22Rv1 (cell line): ENCODE measurements at regions not wholly inside any gene's neighbourhood (a gene's known extent, or its start where the extent isn't known, plus 50 kb on each side); places are given as distances from the start of the nearest gene placed in this dataset.
"Not testable (repeated sequence)": the region's sequence is repeated elsewhere in the genome, so short reads cannot be mapped to it uniquely, and the experiment has no call there.

Experiments
- H3K27ac ChIP-seq: fragments of 450-650 bp; 2 replicates; pipeline ENCODE4 v1.5.1; 2017
- CTCF ChIP-seq: fragments of 450-650 bp; IDR thresholded peaks from 2 replicates; pipeline ENCODE4 v1.5.1; 2017; ENCODE audit warnings: mild to moderate bottlenecking
- ZFX ChIP-seq: fragments of 450-650 bp; IDR thresholded peaks from 2 replicates; pipeline ENCODE4 v1.6.1; 2017; ENCODE audit warnings: antibody characterized with exemption, borderline replicate concordance

DNA sequence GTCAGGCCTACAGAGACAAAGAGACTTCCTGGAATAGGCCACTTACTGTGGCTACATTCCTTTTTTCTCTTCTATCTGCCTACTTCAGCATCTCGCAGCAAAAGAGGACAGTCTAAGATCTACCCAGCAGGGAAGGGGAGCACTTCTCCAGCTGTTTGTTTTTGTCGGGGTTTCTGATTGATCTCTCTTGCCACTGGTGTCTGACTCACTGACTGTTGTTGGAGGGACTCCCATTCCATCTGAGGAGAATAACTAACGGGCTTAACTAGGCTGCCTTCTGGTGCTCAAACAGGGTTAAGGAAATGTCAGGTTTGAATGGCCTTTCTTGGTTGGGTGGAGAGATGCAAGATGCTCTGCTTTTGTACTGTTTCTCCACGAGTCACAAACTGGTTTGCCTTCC, 100.2 kb upstream of the TMEM164 start:
- no peak overlapping the region for H3K27ac ChIP-seq
- TF ChIP-seq CTCF (no peak), ZFX (no peak)

DNA sequence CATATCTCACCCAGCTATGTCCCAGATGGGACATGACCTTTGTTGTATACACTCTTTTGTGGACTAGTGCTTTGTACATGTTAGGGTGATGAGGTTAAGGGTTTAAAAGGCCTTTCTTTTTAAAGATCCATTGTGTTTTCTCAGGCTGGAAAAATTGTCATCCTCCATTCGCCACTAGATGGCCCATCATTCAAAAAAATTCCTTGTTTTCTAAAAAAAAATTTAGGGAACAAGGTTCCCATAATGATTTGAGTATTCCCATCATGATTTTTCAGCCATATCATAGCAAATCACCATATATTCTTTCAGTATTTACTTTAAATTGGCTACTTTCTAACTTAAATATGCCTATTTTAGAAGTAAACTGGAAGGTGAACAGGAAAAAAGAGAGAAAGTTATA, 91.9 kb upstream of the TMEM164 start:
- H3K27ac ChIP-seq = no peak overlapping the region
- TF ChIP-seq ZFX (no peak), CTCF (peak; percentile 58)

DNA sequence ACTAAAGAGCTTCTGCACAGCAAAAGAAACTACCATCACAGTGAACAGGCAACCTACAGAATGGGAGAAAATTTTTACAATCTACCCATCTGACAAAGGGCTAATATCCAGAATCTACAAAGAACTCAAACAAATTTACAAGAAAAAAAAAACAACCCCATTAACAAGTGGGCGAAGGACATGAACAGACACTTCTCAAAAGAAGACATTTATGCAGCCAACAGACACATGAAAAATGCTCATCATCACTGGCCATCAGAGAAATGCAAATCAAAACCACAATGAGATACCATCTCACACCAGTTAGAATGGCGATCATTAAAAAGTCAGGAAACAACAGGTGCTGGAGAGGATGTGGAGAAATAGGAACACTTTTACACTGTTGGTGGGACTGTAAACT, 89.9 kb upstream of the TMEM164 start:
- H3K27ac ChIP-seq = not testable (repeated sequence)

DNA sequence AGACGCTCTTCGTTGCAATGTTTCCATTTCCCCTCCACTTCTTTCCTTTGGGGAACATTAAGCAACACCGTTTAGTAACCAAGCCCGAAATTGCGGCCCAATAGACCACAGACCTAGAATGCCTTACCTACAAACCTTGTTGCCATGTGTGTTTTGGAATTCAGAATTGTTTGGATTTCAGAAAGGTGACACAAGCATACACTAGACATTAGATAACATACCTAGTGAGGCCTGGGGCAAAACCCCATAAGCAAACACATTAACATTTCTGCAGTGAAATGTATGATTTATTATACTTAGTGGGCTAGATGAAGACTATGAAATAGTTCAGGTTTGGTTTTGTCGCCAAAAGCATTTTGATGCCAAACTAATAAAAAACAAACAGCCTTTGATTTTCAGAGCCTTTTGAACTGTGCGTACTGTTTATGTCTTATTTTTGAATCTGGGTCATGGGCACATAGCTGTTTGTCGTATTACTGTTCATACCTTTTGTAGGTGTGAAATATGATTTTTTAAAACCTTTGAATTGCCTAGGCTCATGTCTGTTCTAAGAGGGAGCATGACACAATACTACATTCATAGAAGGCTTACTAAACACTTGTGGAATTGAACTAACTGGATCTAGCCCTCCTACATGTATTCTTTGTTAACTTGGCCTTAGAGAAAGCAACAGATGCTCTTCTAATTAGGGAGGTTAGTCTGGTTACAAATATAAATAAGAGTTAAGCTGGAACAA, 88.6 kb upstream of the TMEM164 start:
- H3K27ac ChIP-seq = no peak overlapping the region
- TF ChIP-seq ZFX (no peak), CTCF (no peak)

DNA sequence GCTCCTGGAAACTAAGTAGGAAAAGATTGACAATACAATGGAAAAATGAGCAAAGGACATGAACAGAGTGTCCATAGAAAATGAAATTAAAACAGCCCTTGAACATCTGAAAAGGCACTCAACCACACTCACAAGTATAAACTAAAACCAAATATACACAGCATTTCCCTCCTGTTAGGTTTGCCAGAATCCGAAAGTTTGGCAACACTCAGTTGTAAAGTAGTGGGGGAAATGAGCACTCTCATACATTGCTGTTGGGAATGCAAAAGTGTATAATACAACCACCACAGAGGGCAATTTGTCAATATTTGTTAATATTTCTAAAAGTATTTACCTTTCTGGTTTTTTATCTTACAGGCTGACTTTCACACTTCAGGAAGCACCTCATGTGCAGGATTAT, 84.2 kb upstream of the TMEM164 start:
- H3K27ac ChIP-seq = no peak overlapping the region
- no peak for TF ChIP-seq ZFX

DNA sequence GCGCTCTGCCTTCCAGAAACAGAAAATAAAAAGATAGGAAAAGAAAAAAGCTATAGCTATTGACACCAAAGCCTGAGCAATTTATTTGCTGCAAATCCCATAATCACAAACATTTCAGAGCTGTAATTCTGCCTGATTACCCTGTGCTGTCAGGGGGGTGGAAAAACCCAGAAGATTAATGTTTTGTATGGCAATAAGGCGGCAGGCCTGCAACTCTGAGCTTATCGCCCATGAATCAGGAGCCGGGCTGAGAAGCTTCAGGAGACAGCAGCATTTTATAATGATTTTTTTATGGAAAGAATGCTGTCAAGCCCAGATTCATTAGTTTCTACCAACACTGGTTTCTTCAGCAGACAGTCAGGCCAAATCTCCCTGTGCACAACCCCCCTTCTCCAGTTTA, 82.6 kb upstream of the TMEM164 start:
- no peak for TF ChIP-seq ZFX
- no peak overlapping the region for H3K27ac ChIP-seq

GRCh38 chrX:109920868-109921267, 82.0 kb upstream of the TMEM164 start:
- H3K27ac ChIP-seq = no peak overlapping the region

DNA sequence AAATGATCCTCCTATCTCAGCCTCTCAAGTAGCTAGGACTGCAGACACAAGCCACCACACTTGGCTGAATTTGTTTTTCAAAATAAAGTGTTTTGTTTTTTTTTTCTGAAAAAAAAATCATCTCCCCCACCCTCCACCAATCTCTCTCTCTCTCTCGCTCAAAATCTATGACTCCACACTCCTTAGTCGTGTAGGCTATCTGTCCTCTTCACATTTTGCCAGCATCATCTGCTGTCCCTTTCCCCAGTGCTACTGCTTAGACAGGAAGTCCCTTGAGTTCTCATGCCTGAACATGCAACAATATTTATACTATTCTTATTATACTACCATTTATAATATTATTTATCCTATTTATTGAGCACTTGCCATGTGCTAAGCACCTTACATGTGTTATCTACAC, 80.7 kb upstream of the TMEM164 start:
- TF ChIP-seq ZFX (no peak), CTCF (no peak)
- no peak overlapping the region for H3K27ac ChIP-seq

More at GRCh38 chrX:109920868-109921267, 82.0 kb upstream of the TMEM164 start:
- no peak for TF ChIP-seq CTCF
- no peak for TF ChIP-seq ZFX

GRCh38 chrX:109925003-109925402, 77.9 kb upstream of the TMEM164 start:
- H3K27ac ChIP-seq = not testable (repeated sequence)

DNA sequence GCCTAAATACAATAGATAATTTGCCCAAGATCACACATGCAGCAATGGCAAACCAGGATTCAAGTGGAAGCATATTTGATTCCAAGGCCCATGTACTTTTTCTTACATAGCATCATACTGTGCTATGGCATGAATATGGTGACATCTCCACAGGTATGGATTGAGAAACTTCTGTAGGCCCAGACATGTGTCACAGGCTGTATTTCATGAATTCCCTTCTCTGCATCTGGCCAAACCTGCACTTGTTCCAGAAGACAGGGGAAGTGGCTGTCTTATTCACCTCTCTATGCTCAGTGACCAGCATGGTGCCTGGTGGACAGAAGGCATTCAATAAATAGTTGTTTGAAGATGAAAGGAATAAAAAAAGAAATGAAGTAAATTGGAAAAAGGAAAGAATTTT, 77.3 kb upstream of the TMEM164 start:
- no peak for TF ChIP-seq CTCF
- no peak for TF ChIP-seq ZFX
- no peak overlapping the region for H3K27ac ChIP-seq
